A673 (cell line): ENCODE measurements at regions not wholly inside any gene's neighbourhood (a gene's known extent, or its start where the extent isn't known, plus 50 kb on each side); places are given as distances from the start of the nearest gene placed in this dataset.

ENCODE experiments used
- EZH2 ChIP-seq: fragments of 200-600 bp; sonication (generic); IDR thresholded peaks from 2 replicates; pipeline ENCODE4 v1.6.1; 2017; ENCODE audit warnings: borderline replicate concordance, low read depth, mild to moderate bottlenecking, mixed read lengths, antibody characterized with exemption, low read length; ENCODE audit not compliant: poor library complexity, severe bottlenecking
- TF ChIP-seq, protein P1 (sequence below): fragments of 300-800, 200-600 bp; sonication (generic); conservative IDR thresholded peaks from 2 replicates; pipeline ENCODE4 v1.5.1; 2017; ENCODE audit warnings: low read depth, mild to moderate bottlenecking, antibody characterized with exemption, low read length, moderate library complexity, mixed read lengths

DNA sequence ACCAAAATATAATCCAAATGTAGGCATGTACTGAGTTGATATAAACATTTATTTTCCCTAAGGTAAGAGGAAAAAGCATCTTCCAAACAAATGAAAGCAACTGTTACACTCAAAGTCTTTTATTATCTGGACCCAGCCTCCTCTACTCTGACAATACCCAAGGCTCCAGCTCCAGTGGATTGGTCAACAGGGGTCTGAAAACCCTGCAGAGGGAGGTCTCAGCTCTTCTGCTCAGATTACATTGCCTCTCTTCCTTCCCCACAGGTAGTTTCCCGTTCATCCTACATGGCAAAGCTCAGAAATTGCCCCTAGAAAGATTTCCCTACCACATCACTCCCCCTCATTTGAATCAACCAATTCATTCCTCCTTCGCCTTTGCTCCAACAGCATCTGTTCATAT lies 457.0 kb downstream of the METTL4 start:
- TF ChIP-seq, protein P1, sequence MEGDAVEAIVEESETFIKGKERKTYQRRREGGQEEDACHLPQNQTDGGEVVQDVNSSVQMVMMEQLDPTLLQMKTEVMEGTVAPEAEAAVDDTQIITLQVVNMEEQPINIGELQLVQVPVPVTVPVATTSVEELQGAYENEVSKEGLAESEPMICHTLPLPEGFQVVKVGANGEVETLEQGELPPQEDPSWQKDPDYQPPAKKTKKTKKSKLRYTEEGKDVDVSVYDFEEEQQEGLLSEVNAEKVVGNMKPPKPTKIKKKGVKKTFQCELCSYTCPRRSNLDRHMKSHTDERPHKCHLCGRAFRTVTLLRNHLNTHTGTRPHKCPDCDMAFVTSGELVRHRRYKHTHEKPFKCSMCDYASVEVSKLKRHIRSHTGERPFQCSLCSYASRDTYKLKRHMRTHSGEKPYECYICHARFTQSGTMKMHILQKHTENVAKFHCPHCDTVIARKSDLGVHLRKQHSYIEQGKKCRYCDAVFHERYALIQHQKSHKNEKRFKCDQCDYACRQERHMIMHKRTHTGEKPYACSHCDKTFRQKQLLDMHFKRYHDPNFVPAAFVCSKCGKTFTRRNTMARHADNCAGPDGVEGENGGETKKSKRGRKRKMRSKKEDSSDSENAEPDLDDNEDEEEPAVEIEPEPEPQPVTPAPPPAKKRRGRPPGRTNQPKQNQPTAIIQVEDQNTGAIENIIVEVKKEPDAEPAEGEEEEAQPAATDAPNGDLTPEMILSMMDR, result no peak
- TF ChIP-seq EZH2, result no peak
